ENCODE measurements at regions not wholly inside any gene's neighbourhood (a gene's known extent, or its start where the extent isn't known, plus 50 kb on each side); places are given as distances from the start of the nearest gene placed in this dataset.

- ChIA-PET POLR2A (no interaction called here), CTCF (no interaction called here)
- ATAC-seq (no peak), DNase-seq (no peak)
- TF ChIP-seq CTCF (IDR thresholded peaks at IDR 0.05), result no peak
- Mint-ChIP-seq H3K4me3 (no peak overlapping the region), H3K27me3 (peaks cover 23% of the 10 kb centered on the region), H3K36me3 (ENCODE audit: low read depth) (no peaks in the 10 kb centered on the region), H3K9me3 (no peaks in the 10 kb centered on the region), H3K4me1 (ENCODE audit: low read depth) (peaks cover 5% of the 10 kb centered on the region), H3K27ac (no peak overlapping the region)
- intact Hi-C loops (cut with micrococcal nuclease), result no loop called here
These were observed 53.0 kb upstream of the EN2 start for GRCh38 chr7:155404976-155405375.

- peak; percentile 42 for DNase-seq
- Mint-ChIP-seq H3K4me3 (no peak overlapping the region), H3K4me1 (ENCODE audit: low read depth) (peaks cover 5% of the 10 kb centered on the region), H3K36me3 (ENCODE audit: low read depth) (no peaks in the 10 kb centered on the region), H3K27ac (no peak overlapping the region), H3K27me3 (peaks cover 23% of the 10 kb centered on the region), H3K9me3 (no peaks in the 10 kb centered on the region)
- POLR2A ChIA-PET, result no interaction called here
- peak; percentile 60 for ATAC-seq
- intact Hi-C loops (cut with micrococcal nuclease), result no loop called here
- CTCF ChIA-PET, result no interaction called here
- TF ChIP-seq CTCF (IDR thresholded peaks at IDR 0.05), result no peak
These were observed 52.3 kb upstream of the EN2 start for GRCh38 chr7:155405399-155406318.

- POLR2A ChIA-PET, result no interaction called here
- CTCF ChIA-PET, result no interaction called here
These were observed 50.1 kb upstream of the EN2 start for GRCh38 chr7:155407799-155408198.

More at GRCh38 chr7:155407799-155408198, 50.1 kb upstream of the EN2 start:
- no peak for TF ChIP-seq CTCF (IDR thresholded peaks at IDR 0.05)
- Mint-ChIP-seq H3K27me3 (peaks cover 27% of the 10 kb centered on the region), H3K4me1 (ENCODE audit: low read depth) (peaks cover 5% of the 10 kb centered on the region), H3K9me3 (no peaks in the 10 kb centered on the region), H3K36me3 (ENCODE audit: low read depth) (no peaks in the 10 kb centered on the region), H3K4me3 (no peak overlapping the region), H3K27ac (no peak overlapping the region)
- no peak for DNase-seq
- intact Hi-C loops (cut with micrococcal nuclease), result no loop called here
- no peak for ATAC-seq

All from activated CD8-positive, alpha-beta T cell treated with anti-CD3 and anti-CD28 coated beads for 36 hours (primary cell).